Hematopoietic multipotent progenitor cell treated with erythropoietin and hydrocortisone succinate and interleukin-3 and kit ligand, for 15 days (in vitro differentiated cells): ENCODE measurements at regions not wholly inside any gene's neighbourhood (a gene's known extent, or its start where the extent isn't known, plus 50 kb on each side); places are given as distances from the start of the nearest gene placed in this dataset.

Experiments used
- DNase-seq: peaks from one replicate; pipeline ENCODE4 v3.0.0-alpha.2; 2015; ENCODE audit warnings: low spot score

- no peak for DNase-seq
These were observed 177.8 kb upstream of the NTM start for GRCh38 chr11:131192628-131193027.

DNA sequence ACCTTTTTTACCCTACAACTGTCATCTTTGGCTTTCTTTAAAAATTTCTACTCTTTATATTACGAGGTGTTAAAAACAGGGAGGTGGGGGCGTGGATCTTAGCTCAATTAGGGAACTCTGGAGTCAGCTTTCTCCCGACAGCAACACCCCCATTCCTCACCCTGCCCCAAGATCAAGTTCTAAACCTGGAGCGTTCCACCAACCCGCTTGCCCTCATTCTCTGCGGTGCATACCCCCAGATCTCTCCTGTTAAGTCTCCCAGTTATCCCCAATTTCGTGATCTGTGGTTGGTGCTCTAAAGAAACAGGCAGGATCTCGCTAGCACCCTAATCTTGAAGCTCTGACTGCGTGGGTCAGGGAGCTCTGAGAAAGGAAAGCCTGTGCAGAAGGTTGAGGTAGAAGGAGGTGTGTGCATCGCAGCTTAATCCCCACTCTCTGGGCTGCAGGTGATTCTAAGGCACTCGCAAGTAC, 177.3 kb upstream of the NTM start:
- DNase-seq: no peak

GRCh38 chr11:131194726-131195125, 175.7 kb upstream of the NTM start:
- no peak for DNase-seq

DNA sequence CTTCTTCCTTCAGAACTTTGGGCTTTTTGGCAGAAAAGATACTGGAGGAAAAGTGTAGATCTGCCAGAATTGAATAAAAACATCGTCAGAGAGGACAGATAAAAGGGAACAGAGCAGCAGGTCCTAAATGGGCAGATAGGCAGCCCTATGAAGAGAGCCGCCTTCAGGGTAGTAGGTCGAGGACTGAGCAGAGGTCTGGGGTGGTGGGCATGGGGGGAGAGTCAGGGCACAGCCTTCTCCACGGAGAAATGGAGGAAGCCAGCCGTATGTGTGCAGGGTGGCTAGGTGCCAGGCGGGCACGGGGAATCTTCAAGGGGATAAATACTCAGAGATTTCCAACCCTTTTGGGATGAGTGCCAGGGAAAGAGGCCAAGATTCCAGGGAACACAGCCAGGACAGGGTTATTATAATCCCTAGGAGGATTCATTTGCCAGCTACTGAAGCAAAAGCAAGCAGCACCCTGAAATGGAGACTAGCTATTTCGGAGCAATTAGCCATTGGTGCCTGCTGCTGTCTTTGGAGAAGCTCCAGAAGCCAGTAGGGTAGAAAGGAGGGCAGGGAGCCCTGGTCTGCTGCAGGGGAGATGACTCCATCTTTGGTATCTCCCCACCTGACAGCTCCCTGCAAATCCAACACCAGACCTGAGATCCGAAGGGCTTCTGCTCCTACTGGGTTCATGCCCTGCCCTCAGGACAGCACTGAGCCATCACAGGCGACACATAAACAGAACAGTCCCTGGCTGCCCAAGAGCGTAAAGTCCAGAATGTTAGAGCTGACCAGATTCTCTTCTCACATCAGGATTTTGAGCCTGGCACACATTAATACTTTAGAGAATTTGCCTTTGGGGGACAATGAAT, 174.5 kb upstream of the NTM start:
- no peak for DNase-seq

- no peak for DNase-seq
These were observed 172.0 kb upstream of the NTM start for GRCh38 chr11:131198161-131199014.

DNA sequence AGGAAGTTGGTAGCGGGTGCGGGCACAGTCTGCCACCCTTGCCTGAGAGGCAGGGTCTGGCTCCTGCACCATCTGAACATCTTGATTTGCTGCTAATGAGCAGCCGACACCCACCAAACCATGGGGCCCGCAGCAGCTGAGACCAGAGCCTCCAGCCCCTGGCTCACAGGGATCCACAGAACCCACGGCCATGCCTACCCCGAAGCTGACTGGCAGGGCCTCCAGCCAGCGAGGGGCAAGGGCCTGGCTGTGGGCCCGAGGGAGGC, 171.5 kb upstream of the NTM start:
- no peak for DNase-seq

GRCh38 chr11:131201674-131202073, 168.7 kb upstream of the NTM start:
- no peak for DNase-seq

GRCh38 chr11:131203040-131203439, 167.4 kb upstream of the NTM start:
- no peak for DNase-seq

- no peak for DNase-seq
These were observed 166.1 kb upstream of the NTM start for GRCh38 chr11:131204282-131204681.

DNA sequence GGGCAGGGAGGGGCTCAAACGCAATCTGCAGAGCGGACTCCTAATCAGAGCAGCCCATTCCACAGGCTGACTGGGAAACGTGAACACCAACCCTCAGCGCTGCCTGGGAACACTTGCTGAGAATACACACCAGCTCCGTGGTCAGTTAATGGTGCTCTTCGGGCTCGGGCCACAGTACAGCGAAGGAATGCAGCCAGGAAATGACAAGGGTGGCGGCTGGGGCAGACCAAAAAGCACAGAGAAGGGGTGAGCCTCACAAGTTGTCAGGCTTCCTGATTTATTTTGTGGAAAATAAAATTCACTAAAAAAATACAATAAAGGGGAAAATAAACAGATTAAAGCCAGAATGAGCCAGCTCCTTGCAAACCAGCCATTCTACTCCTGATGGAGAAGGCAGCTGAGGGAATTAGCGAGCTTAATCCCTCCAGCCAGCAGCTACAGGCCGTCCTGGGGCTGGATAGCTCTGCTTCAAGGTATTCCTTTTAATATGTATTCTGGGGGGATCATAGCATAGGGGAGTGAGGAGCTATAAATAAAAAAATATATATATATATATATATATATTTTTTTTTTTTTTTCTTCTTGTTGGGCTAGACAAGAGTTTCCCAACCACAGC, 165.5 kb upstream of the NTM start:
- DNase-seq: no peak

DNA sequence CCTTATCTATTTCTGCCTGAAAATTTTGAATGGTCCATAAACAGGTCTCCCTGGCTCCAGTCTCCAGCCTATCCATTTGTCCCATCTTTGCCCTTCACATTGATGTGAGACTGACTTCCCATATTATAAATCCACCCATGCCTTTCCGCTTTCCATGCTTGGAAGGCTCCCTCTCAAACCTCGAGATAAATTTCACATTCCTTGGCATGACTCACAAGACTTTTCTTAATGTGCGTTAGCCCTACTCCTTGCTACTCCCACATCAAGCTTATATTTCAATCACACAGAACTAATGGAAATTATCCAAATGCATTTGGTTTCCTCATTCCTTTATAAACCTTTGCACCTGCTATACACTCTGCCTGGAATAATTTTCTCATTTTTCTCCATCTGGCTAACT, 163.7 kb upstream of the NTM start:
- no peak for DNase-seq

- no peak for DNase-seq
These were observed 162.5 kb upstream of the NTM start for GRCh38 chr11:131207901-131208300.

GRCh38 chr11:131217313-131218310, 152.8 kb upstream of the NTM start:
- no peak for DNase-seq

- DNase-seq: no peak
These were observed 151.9 kb upstream of the NTM start for GRCh38 chr11:131218542-131218941.

GRCh38 chr11:131219646-131220045, 150.8 kb upstream of the NTM start:
- no peak for DNase-seq

DNA sequence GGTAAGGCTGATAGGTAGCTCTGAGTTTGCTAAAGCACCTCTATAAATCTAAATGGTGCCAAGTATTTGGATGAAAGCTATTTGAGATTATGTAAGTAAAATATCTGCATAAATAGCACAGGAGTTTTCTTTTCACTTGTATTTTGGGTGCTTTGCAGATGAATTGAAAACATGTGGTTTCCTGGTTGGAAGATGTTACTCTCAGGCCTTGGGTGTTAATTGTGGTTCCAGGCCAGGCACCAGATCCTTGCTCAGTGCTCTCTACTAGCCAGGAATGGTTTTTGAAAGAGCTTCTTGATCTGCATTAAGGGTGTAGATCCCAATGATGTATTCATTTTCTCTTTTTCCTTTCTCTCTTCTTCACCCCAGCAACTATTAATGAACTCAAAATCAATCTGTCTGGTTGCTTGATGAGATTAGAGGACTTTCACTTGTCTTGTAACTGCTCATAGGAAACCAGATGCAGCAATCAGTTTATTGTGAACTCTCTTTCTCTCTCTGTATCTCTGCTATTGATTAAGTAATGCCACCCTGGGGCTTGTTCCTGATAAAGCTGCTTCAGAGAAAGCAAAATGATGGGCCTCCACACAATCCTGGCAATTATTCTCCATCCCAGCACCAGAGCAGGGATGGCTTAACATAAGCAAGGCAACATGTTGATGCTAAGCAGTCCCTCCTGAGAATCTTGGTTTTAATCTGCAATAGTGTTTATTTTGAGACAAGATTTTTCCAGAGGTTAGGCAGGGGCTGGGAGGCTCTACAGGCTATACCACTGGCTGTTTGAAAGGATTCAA, 147.0 kb upstream of the NTM start:
- DNase-seq: no peak

DNA sequence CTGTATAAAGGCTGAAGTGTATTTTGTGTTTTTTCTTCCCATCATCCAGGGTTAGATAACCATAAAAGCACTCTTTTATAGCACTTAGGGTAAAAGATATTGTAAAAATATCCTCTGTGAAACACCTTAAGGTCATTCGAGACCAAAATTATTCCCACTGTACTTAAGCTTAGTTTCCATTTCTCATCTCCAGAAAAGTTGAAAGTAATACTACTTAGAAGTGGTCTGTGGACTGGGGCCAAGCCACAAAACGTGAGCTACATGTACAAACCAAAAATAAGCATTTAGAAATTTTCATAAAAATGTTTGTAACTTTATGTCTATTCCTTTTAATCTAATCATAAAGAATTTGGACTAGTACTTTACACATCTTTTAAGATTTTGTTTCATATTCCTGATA, 142.0 kb upstream of the NTM start:
- no peak for DNase-seq

DNA sequence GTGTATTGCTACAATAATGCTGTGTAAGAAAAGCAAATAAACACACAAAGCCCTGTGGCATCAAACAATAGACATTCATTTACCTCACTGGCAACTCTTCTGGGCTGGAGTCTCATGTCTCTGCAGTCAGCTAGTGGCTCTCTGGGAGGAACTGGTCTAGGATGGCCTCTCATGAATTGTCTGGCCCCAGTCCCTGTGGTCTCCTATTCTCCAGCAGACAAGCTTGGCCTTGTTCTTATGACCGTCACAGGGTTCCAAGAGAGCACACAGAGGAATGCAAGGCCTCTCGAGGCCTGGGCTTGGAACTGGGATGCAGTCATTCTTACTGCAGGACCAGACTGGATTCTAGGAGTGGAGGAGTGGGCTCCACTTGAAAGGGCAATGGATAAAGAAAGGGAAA, 141.2 kb upstream of the NTM start:
- DNase-seq: no peak

DNA sequence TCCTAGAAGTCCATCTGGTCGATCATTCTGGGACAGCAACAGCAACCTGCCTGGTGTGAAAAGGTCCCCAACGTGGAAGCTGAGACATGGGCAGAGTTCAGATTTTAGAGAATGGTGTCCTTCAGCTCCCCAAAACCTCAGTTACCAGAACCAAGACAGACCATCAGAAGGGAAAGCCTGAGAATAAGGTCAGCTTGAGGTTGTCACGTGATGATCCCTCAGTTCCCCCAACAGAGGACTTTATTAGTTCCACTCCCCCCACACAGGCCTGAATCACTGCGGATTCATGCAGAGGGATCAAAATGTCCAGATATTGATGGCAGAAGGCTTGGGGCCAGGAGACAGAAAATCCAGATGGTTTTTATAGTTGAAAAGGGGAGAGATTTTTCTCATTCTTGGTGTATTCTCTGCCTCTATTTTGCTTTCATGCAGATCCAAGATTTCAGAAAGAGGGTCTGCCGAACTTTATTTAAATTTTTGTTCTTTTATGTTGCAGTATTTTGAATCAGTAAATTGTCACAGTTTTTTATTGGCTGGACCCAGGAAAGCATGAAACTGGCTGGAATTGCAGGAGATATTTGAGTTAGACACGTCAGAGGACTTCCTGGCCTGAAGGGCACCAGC, 139.0 kb upstream of the NTM start:
- no peak for DNase-seq

GRCh38 chr11:131232261-131232660, 138.2 kb upstream of the NTM start:
- DNase-seq: no peak
